ENCODE measurements at regions not wholly inside any gene's neighbourhood (a gene's known extent, or its start where the extent isn't known, plus 50 kb on each side); places are given as distances from the start of the nearest gene placed in this dataset.
"Not testable (repeated sequence)": the region's sequence is repeated elsewhere in the genome, so short reads cannot be mapped to it uniquely, and the experiment has no call there.

DNA sequence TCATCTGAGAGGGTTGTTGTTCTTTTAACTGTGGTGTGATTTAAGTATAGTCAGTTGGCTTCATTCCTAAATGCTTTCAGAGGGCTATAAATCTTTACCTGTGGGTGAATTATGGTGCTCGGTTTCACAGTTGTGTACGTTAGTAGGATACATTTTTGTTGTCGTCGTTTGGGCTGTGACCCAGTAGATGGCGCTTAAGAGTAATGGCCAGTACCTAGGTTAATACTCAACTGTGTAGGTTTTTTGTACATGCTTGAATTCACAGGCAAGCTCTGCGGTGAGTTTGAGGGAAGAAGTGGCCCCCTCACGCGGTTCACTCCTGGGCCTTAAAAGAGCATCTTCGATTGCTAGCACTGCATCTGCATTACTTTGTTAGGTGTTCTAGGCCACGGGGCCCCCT is 571.7 kb upstream of the TGIF2LX start:
- not testable (repeated sequence) for H3K27me3 ChIP-seq (ENCODE audit: insufficient read depth, low read depth, severe bottlenecking); H3K4me3 ChIP-seq (ENCODE audit: low read depth, low read length); H3K36me3 ChIP-seq; H3K9me3 ChIP-seq (ENCODE audit: severe bottlenecking); H3K27ac ChIP-seq
- TF ChIP-seq, protein P1, sequence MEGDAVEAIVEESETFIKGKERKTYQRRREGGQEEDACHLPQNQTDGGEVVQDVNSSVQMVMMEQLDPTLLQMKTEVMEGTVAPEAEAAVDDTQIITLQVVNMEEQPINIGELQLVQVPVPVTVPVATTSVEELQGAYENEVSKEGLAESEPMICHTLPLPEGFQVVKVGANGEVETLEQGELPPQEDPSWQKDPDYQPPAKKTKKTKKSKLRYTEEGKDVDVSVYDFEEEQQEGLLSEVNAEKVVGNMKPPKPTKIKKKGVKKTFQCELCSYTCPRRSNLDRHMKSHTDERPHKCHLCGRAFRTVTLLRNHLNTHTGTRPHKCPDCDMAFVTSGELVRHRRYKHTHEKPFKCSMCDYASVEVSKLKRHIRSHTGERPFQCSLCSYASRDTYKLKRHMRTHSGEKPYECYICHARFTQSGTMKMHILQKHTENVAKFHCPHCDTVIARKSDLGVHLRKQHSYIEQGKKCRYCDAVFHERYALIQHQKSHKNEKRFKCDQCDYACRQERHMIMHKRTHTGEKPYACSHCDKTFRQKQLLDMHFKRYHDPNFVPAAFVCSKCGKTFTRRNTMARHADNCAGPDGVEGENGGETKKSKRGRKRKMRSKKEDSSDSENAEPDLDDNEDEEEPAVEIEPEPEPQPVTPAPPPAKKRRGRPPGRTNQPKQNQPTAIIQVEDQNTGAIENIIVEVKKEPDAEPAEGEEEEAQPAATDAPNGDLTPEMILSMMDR (IDR thresholded peaks at IDR 0.05; ENCODE audit: low read depth, low read length): 0 out of 2 replicates have a peak, but pooled peaks have one; percentile 26
- DNase-seq: peak; percentile 14

DNA sequence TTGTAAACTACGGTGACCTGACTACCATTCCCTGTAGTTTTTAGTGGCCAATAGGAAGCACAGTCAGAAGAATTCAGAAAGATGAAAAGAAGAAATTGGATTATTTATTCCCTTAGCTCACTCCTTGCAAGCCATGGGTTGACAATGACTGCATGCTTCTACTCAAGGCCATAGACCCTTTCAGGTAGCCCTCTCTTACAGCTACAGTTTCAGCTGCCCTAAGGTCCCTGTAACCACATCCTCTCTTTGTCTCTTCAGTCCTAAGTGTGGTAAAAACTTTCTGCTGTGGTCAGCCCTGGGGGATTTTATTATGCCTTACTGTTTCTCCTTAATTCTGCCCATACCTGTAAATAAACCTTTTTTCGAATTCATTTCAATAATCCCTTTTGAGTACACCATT is 551.8 kb upstream of the TGIF2LX start:
- DNase-seq; H3K27me3 ChIP-seq (ENCODE audit: insufficient read depth, low read depth, severe bottlenecking); H3K36me3 ChIP-seq; H3K9me3 ChIP-seq (ENCODE audit: severe bottlenecking); H3K4me3 ChIP-seq (ENCODE audit: low read depth, low read length); H3K27ac ChIP-seq: not testable (repeated sequence)

DNA sequence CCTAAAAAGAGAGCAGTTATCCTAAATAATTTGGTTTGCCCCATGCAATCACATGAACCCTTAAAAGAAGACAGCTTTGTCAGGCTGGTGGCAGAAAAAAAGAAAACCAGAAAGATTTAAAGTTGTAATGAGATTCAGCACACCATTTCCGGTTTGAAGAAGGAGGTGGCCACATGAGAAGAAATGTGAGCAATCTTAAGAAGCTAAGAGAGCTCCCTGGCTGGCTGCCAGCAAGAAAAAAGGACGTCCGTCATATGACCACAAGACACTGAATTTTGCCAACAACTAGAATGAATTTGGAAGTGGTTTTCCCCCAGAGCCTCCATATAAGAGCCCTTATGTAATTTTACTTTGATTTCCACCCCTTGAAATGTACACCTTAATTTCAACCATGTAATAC is 528.7 kb upstream of the TGIF2LX start:
- not testable (repeated sequence) for H3K27ac ChIP-seq; H3K9me3 ChIP-seq (ENCODE audit: severe bottlenecking); H3K4me3 ChIP-seq (ENCODE audit: low read depth, low read length); DNase-seq; H3K27me3 ChIP-seq (ENCODE audit: insufficient read depth, low read depth, severe bottlenecking); H3K36me3 ChIP-seq

DNA sequence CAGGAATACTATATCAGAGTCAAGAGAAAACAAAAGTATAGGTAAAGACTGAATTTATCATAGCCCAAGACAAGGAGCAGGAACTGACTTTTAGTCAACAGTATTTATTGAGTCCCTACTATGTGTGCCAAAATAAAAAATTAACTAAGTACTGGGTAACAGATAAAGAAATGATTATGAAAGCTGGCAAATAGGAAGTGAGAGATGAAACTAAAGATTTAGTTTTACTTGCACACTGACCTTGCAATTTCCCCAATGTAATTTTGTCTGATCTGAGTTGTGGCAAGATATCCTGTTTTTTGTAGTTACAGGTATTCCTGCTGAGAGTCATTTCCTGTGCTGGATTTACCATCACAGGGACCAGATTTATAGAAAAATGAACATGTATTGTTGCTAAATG is 518.9 kb upstream of the TGIF2LX start:
- H3K4me3 ChIP-seq (ENCODE audit: low read depth, low read length); H3K27me3 ChIP-seq (ENCODE audit: insufficient read depth, low read depth, severe bottlenecking); H3K36me3 ChIP-seq; DNase-seq; H3K27ac ChIP-seq; H3K9me3 ChIP-seq (ENCODE audit: severe bottlenecking): not testable (repeated sequence)

DNA sequence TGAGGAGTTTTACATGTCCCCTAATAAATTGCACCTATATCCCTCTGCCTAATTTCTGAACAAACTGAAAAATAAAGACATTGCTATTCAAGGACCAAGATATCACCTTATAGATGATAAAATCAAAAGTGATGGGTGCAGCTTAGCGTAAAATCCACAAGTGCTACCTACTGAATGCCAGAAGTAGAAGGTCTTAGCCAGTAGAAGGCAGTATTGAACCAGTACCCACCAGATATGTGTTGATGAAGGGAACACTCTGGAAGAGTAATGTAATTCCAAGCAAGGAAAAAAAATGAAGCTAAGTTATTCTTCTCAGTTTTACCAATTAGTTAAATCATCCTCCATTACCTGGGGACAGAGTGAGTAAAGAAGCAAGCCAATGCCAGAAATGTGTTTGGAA is 516.6 kb upstream of the TGIF2LX start:
- H3K36me3 ChIP-seq; H3K9me3 ChIP-seq (ENCODE audit: severe bottlenecking); DNase-seq; H3K4me3 ChIP-seq (ENCODE audit: low read depth, low read length); H3K27me3 ChIP-seq (ENCODE audit: insufficient read depth, low read depth, severe bottlenecking); H3K27ac ChIP-seq: not testable (repeated sequence)

DNA sequence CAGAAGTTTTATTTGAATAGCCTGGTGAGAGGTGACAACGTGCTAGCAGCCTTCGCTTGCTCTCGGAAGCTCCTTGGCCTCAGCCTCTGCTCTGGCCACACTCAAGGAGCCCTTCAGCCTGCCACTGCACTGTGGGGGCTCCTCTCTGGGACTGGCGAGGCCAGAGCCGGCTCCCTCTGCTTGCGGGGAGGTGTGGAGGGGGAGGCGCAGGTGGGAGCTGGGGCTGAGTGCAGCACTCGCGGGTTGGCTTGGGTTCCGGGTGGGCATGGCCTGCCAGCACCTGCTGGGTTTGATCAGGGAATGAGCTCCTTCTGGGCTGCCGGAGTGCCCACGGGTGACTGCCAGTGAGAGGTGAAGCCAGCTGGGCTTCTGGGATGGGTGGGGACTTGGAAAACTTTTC is 504.8 kb upstream of the TGIF2LX start:
- DNase-seq; H3K4me3 ChIP-seq (ENCODE audit: low read depth, low read length); H3K27ac ChIP-seq; H3K27me3 ChIP-seq (ENCODE audit: insufficient read depth, low read depth, severe bottlenecking); H3K36me3 ChIP-seq; H3K9me3 ChIP-seq (ENCODE audit: severe bottlenecking): not testable (repeated sequence)

DNA sequence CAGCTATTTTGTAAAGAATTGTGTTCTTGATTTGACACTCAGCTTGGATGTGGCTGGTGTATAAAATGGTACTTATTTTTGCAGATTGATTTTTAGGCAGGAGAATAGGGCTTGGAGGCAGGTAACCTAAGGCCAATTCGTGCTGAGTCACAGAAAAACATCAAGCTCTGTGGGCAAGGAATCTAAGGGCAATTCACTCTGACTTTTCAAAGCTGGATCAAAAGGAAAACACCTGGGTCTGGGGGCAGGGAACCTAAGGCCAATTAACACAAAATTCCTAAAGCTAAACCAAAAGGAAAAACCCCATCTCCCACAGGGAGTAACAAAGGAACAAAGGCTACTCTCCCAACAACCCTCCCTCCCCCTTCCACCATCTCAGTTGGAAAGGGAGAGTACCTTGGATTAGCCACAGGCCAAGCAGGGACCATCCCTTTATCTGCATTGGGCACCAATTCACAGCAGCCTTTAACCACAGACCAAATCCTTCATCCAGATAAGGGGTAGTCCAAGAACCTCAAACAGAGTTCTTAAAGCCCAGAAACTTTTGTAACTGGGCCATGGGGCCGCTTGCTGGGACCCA is 489.0 kb upstream of the TGIF2LX start:
- DNase-seq; H3K27me3 ChIP-seq (ENCODE audit: insufficient read depth, low read depth, severe bottlenecking); H3K9me3 ChIP-seq (ENCODE audit: severe bottlenecking); H3K4me3 ChIP-seq (ENCODE audit: low read depth, low read length); H3K36me3 ChIP-seq; H3K27ac ChIP-seq: not testable (repeated sequence)

All from WERI-Rb-1 (cell line).